ENCODE measurements at regions not wholly inside any gene's neighbourhood (a gene's known extent, or its start where the extent isn't known, plus 50 kb on each side); places are given as distances from the start of the nearest gene placed in this dataset.
"Not testable (repeated sequence)": the region's sequence is repeated elsewhere in the genome, so short reads cannot be mapped to it uniquely, and the experiment has no call there.

DNA sequence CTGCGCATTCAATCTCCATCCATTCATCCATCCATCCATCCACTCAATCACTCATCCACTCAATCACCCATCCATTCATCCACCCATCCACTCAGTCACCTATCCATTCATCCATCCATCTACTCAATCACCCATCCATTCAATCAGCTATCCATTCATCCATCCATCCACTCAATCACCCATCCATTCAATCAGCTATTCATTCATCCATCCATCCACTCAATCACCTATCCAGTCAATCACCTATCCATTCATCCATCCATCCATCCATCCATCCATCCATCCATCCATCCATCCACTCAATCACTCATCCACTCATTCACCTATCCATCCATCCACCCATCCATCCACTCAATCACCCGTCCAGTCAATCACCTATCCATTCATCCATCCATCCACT is 115.4 kb upstream of the ZBTB40 start:
- H3K9me3 Mint-ChIP-seq, H3K27ac Mint-ChIP-seq: not testable (repeated sequence)

DNA sequence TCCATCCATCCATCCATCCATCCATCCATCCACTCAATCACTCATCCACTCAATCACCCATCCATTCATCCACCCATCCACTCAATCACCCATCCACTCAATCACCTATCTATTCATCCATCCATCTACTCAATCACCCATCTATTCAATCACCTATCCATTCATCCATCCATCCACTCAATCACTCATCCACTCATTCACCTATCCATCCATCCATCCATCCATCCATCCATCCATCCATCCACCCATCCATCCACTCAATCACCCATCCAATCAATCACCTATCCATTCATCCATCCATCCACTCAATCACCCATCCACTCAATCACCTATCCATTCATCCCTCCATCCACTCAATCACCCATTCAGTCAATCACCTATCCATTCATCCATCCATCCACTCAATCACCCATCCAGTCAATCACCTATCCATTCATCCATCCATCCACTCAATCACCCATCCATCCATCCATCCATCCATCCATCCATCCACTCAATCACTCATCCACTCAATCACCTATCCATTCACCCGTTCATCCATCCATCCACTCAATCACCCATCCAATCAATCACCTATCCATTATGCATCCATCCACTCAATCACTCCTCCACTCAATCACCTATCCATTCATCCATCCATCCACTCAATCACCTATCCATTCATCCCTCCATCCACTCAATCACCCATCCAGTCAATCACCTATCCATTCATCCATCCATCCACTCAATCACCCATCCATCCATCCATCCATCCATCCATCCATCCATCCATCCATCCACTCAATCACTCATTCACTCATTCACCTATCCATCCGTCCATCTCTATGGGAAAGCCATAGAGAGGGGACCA is 114.7 kb upstream of the ZBTB40 start:
- H3K27ac ChIP-seq (ENCODE audit: low read depth); H3K4me3 Mint-ChIP-seq; H3K27ac Mint-ChIP-seq; DNase-seq (ENCODE audit: low spot score); H3F3A ChIP-seq (replicated peaks; ENCODE audit: low read depth); H3K9me2 ChIP-seq (ENCODE audit: insufficient read depth); H2AFZ ChIP-seq; ATAC-seq; H3K27me3 ChIP-seq (ENCODE audit: insufficient read depth); H3K79me2 ChIP-seq (replicated peaks; ENCODE audit: insufficient read depth); H4K20me1 ChIP-seq (replicated peaks; ENCODE audit: insufficient read depth); H3K36me3 ChIP-seq (ENCODE audit: insufficient read depth); H3K36me3 Mint-ChIP-seq (ENCODE audit: low read depth); H3K4me2 ChIP-seq; H3K4me1 Mint-ChIP-seq; H3K4me1 ChIP-seq (ENCODE audit: insufficient read depth); H3K27me3 Mint-ChIP-seq (ENCODE audit: insufficient read depth, low read depth, poor library complexity); H3K4me3 ChIP-seq; H3K9me3 Mint-ChIP-seq: not testable (repeated sequence)

More for the DNA sequence above, 115.4 kb upstream of the ZBTB40 start:
- not testable (repeated sequence) for H4K20me1 ChIP-seq (replicated peaks; ENCODE audit: insufficient read depth); H3K79me2 ChIP-seq (replicated peaks; ENCODE audit: insufficient read depth); H3K9me2 ChIP-seq (ENCODE audit: insufficient read depth); H3K36me3 ChIP-seq (ENCODE audit: insufficient read depth); ATAC-seq; H2AFZ ChIP-seq; H3K4me1 ChIP-seq (ENCODE audit: insufficient read depth); H3K36me3 Mint-ChIP-seq (ENCODE audit: low read depth); H3K4me2 ChIP-seq; H3K27ac ChIP-seq (ENCODE audit: low read depth); H3K27me3 Mint-ChIP-seq (ENCODE audit: insufficient read depth, low read depth, poor library complexity); H3K4me3 ChIP-seq; H3K4me1 Mint-ChIP-seq; H3K27me3 ChIP-seq (ENCODE audit: insufficient read depth); DNase-seq (ENCODE audit: low spot score); H3K4me3 Mint-ChIP-seq; H3F3A ChIP-seq (replicated peaks; ENCODE audit: low read depth)

DNA sequence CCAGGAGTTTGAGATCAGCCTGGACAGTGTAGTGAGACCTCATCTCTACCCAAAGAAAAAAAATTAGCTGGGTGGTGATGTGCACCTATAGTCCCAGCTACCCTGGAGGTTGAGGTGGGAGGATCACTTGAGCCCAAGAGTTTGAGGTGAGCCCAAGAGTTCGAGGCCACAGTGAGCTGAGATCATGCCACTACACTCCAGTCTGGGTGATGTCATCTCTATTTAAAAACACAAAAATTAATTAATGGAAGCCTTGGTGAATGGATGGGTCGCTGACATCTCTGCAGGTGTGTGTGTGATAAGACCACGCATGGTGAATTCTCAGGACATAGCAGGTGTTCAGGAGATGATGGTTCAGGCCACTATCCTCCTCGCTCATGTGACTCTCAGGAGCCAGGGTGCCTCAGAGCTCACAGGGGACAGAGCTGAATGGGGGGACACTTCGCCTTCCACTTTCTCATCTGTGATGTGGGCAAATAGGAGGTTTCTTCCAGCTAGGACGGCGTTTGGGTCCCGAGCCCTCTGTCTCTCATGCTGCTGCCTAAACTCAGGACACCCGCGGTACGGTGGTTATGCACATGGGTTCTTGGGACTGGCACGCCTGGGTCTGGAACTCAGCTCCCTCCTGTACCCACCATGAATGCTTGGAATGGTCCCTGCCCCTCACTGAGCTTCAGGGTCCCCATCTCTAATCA is 113.4 kb upstream of the ZBTB40 start:
- H3K27ac Mint-ChIP-seq, result no peak overlapping the region
- Histone ChIP-seq H3K9me2 (ENCODE audit: insufficient read depth) (peaks cover 5% of the 10 kb centered on the region; the same call in 1 of the 2 replicates), H3K27me3 (ENCODE audit: insufficient read depth) (no peaks in the 10 kb centered on the region), H3F3A (replicated peaks; ENCODE audit: low read depth) (no peaks in the 10 kb centered on the region), H4K20me1 (replicated peaks; ENCODE audit: insufficient read depth) (no peaks in the 10 kb centered on the region), H3K4me1 (ENCODE audit: insufficient read depth) (no peaks in the 10 kb centered on the region), H3K36me3 (ENCODE audit: insufficient read depth) (no peaks in the 10 kb centered on the region), H2AFZ (no peak overlapping the region), H3K79me2 (replicated peaks; ENCODE audit: insufficient read depth) (no peaks in the 10 kb centered on the region), H3K4me2 (no peak overlapping the region), H3K4me3 (no peak overlapping the region), H3K27ac (ENCODE audit: low read depth) (no peak overlapping the region)
- DNase-seq (ENCODE audit: low spot score), result no peak
- H3K27me3 Mint-ChIP-seq (ENCODE audit: insufficient read depth, low read depth, poor library complexity), result peaks cover 8% of the 10 kb centered on the region
- no peak overlapping the region for H3K4me3 Mint-ChIP-seq
- no peaks in the 10 kb centered on the region; the same call in 2 of the 3 replicates for H3K36me3 Mint-ChIP-seq (ENCODE audit: low read depth)
- H3K4me1 Mint-ChIP-seq, result peaks cover 9% of the 10 kb centered on the region
- no peak for ATAC-seq
- no peaks in the 10 kb centered on the region; the same call in 2 of the 3 replicates for H3K9me3 Mint-ChIP-seq
- TF ChIP-seq, protein P1, sequence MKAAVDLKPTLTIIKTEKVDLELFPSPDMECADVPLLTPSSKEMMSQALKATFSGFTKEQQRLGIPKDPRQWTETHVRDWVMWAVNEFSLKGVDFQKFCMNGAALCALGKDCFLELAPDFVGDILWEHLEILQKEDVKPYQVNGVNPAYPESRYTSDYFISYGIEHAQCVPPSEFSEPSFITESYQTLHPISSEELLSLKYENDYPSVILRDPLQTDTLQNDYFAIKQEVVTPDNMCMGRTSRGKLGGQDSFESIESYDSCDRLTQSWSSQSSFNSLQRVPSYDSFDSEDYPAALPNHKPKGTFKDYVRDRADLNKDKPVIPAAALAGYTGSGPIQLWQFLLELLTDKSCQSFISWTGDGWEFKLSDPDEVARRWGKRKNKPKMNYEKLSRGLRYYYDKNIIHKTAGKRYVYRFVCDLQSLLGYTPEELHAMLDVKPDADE (IDR thresholded peaks at IDR 0.05), result no peak
- TF ChIP-seq, protein P2, sequence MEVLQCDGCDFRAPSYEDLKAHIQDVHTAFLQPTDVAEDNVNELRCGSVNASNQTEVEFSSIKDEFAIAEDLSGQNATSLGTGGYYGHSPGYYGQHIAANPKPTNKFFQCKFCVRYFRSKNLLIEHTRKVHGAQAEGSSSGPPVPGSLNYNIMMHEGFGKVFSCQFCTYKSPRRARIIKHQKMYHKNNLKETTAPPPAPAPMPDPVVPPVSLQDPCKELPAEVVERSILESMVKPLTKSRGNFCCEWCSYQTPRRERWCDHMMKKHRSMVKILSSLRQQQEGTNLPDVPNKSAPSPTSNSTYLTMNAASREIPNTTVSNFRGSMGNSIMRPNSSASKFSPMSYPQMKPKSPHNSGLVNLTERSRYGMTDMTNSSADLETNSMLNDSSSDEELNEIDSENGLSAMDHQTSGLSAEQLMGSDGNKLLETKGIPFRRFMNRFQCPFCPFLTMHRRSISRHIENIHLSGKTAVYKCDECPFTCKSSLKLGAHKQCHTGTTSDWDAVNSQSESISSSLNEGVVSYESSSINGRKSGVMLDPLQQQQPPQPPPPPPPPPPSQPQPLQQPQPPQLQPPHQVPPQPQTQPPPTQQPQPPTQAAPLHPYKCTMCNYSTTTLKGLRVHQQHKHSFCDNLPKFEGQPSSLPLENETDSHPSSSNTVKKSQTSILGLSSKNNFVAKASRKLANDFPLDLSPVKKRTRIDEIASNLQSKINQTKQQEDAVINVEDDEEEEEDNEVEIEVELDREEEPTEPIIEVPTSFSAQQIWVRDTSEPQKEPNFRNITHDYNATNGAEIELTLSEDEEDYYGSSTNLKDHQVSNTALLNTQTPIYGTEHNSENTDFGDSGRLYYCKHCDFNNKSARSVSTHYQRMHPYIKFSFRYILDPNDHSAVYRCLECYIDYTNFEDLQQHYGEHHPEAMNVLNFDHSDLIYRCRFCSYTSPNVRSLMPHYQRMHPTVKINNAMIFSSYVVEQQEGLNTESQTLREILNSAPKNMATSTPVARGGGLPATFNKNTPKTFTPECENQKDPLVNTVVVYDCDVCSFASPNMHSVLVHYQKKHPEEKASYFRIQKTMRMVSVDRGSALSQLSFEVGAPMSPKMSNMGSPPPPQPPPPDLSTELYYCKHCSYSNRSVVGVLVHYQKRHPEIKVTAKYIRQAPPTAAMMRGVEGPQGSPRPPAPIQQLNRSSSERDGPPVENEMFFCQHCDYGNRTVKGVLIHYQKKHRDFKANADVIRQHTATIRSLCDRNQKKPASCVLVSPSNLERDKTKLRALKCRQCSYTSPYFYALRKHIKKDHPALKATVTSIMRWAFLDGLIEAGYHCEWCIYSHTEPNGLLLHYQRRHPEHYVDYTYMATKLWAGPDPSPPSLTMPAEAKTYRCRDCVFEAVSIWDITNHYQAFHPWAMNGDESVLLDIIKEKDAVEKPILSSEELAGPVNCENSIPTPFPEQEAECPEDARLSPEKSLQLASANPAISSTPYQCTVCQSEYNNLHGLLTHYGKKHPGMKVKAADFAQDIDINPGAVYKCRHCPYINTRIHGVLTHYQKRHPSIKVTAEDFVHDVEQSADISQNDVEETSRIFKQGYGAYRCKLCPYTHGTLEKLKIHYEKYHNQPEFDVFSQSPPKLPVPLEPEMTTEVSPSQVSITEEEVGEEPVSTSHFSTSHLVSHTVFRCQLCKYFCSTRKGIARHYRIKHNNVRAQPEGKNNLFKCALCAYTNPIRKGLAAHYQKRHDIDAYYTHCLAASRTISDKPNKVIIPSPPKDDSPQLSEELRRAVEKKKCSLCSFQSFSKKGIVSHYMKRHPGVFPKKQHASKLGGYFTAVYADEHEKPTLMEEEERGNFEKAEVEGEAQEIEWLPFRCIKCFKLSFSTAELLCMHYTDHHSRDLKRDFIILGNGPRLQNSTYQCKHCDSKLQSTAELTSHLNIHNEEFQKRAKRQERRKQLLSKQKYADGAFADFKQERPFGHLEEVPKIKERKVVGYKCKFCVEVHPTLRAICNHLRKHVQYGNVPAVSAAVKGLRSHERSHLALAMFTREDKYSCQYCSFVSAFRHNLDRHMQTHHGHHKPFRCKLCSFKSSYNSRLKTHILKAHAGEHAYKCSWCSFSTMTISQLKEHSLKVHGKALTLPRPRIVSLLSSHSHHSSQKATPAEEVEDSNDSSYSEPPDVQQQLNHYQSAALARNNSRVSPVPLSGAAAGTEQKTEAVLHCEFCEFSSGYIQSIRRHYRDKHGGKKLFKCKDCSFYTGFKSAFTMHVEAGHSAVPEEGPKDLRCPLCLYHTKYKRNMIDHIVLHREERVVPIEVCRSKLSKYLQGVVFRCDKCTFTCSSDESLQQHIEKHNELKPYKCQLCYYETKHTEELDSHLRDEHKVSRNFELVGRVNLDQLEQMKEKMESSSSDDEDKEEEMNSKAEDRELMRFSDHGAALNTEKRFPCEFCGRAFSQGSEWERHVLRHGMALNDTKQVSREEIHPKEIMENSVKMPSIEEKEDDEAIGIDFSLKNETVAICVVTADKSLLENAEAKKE (CRISPR knock-in tag; IDR thresholded peaks at IDR 0.05), result no peak
- TF ChIP-seq ZNF331 (CRISPR knock-in tag; IDR thresholded peaks at IDR 0.05; ENCODE audit: low read depth) (no peak), ZNF114 (CRISPR knock-in tag; IDR thresholded peaks at IDR 0.05) (no peak), JUNB (IDR thresholded peaks at IDR 0.05; ENCODE audit: unreplicated experiment) (no peak)
